ENCODE measurements at regions not wholly inside any gene's neighbourhood (a gene's known extent, or its start where the extent isn't known, plus 50 kb on each side); places are given as distances from the start of the nearest gene placed in this dataset.

DNA sequence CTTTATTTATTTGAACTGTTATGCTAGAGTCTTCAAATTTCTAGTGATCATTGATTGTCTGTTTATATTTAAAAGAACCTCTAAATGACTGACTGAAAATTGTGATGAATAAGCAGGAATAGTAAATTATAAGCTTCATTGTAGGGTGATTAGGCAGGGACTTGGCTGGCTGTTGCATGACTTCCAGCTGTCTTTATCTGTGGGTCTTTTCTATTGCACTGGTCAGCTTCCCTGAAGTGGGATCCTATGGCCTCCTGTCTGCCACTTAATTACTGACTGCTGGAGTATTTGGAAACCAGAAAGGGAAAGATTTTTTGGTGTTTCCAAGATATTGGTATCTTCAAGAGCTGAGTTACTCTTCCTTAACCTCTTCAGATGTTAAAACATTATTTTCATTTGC lies 123.0 kb upstream of the CCNH start:
- no peak for TF ChIP-seq TAF1 (IDR thresholded peaks at IDR 0.05; ENCODE audit: low read depth)
- TF ChIP-seq, protein P1, sequence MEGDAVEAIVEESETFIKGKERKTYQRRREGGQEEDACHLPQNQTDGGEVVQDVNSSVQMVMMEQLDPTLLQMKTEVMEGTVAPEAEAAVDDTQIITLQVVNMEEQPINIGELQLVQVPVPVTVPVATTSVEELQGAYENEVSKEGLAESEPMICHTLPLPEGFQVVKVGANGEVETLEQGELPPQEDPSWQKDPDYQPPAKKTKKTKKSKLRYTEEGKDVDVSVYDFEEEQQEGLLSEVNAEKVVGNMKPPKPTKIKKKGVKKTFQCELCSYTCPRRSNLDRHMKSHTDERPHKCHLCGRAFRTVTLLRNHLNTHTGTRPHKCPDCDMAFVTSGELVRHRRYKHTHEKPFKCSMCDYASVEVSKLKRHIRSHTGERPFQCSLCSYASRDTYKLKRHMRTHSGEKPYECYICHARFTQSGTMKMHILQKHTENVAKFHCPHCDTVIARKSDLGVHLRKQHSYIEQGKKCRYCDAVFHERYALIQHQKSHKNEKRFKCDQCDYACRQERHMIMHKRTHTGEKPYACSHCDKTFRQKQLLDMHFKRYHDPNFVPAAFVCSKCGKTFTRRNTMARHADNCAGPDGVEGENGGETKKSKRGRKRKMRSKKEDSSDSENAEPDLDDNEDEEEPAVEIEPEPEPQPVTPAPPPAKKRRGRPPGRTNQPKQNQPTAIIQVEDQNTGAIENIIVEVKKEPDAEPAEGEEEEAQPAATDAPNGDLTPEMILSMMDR (IDR thresholded peaks at IDR 0.05; ENCODE audit: poor library complexity, severe bottlenecking), result no peak
- no peak for TF ChIP-seq EP300 (conservative IDR thresholded peaks at IDR 0.05; ENCODE audit: poor library complexity, severe bottlenecking)
- TF ChIP-seq EZH2 (IDR thresholded peaks at IDR 0.05; ENCODE audit: borderline replicate concordance, insufficient read depth, low read length, poor library complexity, severe bottlenecking), result no peak
- TF ChIP-seq POLR2AphosphoS5 (IDR thresholded peaks at IDR 0.05), result no peak
- TF ChIP-seq, protein P2, sequence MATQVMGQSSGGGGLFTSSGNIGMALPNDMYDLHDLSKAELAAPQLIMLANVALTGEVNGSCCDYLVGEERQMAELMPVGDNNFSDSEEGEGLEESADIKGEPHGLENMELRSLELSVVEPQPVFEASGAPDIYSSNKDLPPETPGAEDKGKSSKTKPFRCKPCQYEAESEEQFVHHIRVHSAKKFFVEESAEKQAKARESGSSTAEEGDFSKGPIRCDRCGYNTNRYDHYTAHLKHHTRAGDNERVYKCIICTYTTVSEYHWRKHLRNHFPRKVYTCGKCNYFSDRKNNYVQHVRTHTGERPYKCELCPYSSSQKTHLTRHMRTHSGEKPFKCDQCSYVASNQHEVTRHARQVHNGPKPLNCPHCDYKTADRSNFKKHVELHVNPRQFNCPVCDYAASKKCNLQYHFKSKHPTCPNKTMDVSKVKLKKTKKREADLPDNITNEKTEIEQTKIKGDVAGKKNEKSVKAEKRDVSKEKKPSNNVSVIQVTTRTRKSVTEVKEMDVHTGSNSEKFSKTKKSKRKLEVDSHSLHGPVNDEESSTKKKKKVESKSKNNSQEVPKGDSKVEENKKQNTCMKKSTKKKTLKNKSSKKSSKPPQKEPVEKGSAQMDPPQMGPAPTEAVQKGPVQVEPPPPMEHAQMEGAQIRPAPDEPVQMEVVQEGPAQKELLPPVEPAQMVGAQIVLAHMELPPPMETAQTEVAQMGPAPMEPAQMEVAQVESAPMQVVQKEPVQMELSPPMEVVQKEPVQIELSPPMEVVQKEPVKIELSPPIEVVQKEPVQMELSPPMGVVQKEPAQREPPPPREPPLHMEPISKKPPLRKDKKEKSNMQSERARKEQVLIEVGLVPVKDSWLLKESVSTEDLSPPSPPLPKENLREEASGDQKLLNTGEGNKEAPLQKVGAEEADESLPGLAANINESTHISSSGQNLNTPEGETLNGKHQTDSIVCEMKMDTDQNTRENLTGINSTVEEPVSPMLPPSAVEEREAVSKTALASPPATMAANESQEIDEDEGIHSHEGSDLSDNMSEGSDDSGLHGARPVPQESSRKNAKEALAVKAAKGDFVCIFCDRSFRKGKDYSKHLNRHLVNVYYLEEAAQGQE (IDR thresholded peaks at IDR 0.05; ENCODE audit: borderline replicate concordance), result no peak
- no peak for TF ChIP-seq RAD21 (conservative IDR thresholded peaks at IDR 0.05)
- TF ChIP-seq SMC3 (conservative IDR thresholded peaks at IDR 0.05; ENCODE audit: poor library complexity), result no peak
- TF ChIP-seq MXI1 (conservative IDR thresholded peaks at IDR 0.05; ENCODE audit: poor library complexity, severe bottlenecking), result no peak

DNA sequence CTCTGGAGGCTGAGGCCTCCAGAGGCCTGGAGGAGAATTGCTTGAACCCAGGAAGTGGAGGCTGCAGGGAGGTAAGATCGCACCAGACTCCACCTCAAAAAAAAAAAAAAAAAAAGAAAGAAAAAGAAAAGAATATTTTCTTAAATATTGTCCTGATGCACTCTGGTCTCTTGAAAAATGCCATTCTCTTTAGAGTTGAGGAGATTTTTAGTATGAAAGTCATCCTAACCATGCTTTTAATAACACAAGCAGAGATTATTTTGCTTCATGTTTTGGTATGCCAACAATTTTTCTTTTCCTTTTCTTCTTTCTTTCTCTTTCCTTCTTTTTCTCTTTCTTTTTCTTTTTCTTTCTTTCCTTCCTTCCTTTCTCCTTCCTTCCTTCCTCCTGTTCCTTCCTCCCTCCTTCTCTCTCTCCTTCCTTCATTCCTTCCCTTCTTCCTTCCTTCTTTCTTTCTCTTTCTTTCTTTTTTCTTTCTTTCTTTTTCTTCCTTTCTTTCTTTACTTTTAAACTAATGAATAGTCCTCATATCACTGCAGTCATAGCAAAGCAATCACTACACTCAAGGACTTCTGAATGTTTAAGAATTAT lies 116.9 kb upstream of the CCNH start:
- Histone ChIP-seq H3K4me3 (ENCODE audit: low read length) (no peak overlapping the region), H3K79me2 (replicated peaks; ENCODE audit: insufficient read depth, low read length) (no peaks in the 10 kb centered on the region), H3K27me3 (ENCODE audit: insufficient read depth, low read depth, low read length) (no peaks in the 10 kb centered on the region), H3K27ac (ENCODE audit: low read length) (no peak overlapping the region), H3F3A (ENCODE audit: insufficient read depth, low read length, poor library complexity, severe bottlenecking) (no peaks in the 10 kb centered on the region), H3K4me2 (ENCODE audit: low read length) (no peak overlapping the region), H3K36me3 (ENCODE audit: insufficient read depth, low read length) (no peaks in the 10 kb centered on the region), H3K9ac (ENCODE audit: low read length) (no peak overlapping the region), H3K9me3 (ENCODE audit: low read length) (no peaks in the 10 kb centered on the region), H4K20me1 (ENCODE audit: insufficient read depth) (no peaks in the 10 kb centered on the region), H3K9me2 (ENCODE audit: insufficient read depth, low read length) (no peaks in the 10 kb centered on the region), H2AFZ (ENCODE audit: low read depth, low read length) (no peak overlapping the region)
- TF ChIP-seq, protein P1 (IDR thresholded peaks at IDR 0.05; ENCODE audit: poor library complexity, severe bottlenecking), result no peak
- TF ChIP-seq MXI1 (conservative IDR thresholded peaks at IDR 0.05; ENCODE audit: poor library complexity, severe bottlenecking) (no peak), TAF1 (IDR thresholded peaks at IDR 0.05; ENCODE audit: low read depth) (no peak)

More for the DNA sequence above, 123.0 kb upstream of the CCNH start:
- Histone ChIP-seq H3K9me2 (ENCODE audit: insufficient read depth, low read length) (no peaks in the 10 kb centered on the region), H4K20me1 (ENCODE audit: insufficient read depth) (no peaks in the 10 kb centered on the region), H3K4me2 (ENCODE audit: low read length) (no peak overlapping the region), H3K9me3 (ENCODE audit: low read length) (no peaks in the 10 kb centered on the region), H3K36me3 (ENCODE audit: insufficient read depth, low read length) (no peaks in the 10 kb centered on the region), H2AFZ (ENCODE audit: low read depth, low read length) (no peak overlapping the region), H3K4me3 (ENCODE audit: low read length) (no peak overlapping the region), H3K9ac (ENCODE audit: low read length) (no peak overlapping the region), H3F3A (ENCODE audit: insufficient read depth, low read length, poor library complexity, severe bottlenecking) (peaks cover 5% of the 10 kb centered on the region), H3K27ac (ENCODE audit: low read length) (no peak overlapping the region), H3K79me2 (replicated peaks; ENCODE audit: insufficient read depth, low read length) (no peaks in the 10 kb centered on the region), H3K27me3 (ENCODE audit: insufficient read depth, low read depth, low read length) (no peaks in the 10 kb centered on the region)

All from neural cell (in vitro differentiated cells).